ENCODE measurements at regions not wholly inside any gene's neighbourhood (a gene's known extent, or its start where the extent isn't known, plus 50 kb on each side); places are given as distances from the start of the nearest gene placed in this dataset.
"Not testable (repeated sequence)": the region's sequence is repeated elsewhere in the genome, so short reads cannot be mapped to it uniquely, and the experiment has no call there.

GRCh38 chr12:7555752-7556151, 52.2 kb upstream of the CD163 start:
- intact Hi-C loops (cut with DNase I; ENCODE audit: low total_unique reads), result no loop called here
- no peak for DNase-seq
- Histone ChIP-seq H3K27ac (peak overlapping the region in 6 of 8 donors; percentile 35 to 85 (median 72)), H3K4me1 (peaks cover 0 to 10% (median 3%) of the 10 kb centered on the region in 6 donors), H3K27me3 (replicated peaks in 1 of 7) (peaks cover 0 to 5% (median 0%) of the 10 kb centered on the region in 7 donors), H3K9me3 (peaks cover 0 to 9% (median 4%) of the 10 kb centered on the region in 8 donors), H3K36me3 (no peaks in the 10 kb centered on the region), H3K4me3 (no peak overlapping the region)
- 13 to 19% (median 17%) methylated on average over 3 of the region's 3 CpGs for WGBS, 5 donors
- TF ChIP-seq, protein P1, sequence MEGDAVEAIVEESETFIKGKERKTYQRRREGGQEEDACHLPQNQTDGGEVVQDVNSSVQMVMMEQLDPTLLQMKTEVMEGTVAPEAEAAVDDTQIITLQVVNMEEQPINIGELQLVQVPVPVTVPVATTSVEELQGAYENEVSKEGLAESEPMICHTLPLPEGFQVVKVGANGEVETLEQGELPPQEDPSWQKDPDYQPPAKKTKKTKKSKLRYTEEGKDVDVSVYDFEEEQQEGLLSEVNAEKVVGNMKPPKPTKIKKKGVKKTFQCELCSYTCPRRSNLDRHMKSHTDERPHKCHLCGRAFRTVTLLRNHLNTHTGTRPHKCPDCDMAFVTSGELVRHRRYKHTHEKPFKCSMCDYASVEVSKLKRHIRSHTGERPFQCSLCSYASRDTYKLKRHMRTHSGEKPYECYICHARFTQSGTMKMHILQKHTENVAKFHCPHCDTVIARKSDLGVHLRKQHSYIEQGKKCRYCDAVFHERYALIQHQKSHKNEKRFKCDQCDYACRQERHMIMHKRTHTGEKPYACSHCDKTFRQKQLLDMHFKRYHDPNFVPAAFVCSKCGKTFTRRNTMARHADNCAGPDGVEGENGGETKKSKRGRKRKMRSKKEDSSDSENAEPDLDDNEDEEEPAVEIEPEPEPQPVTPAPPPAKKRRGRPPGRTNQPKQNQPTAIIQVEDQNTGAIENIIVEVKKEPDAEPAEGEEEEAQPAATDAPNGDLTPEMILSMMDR (IDR thresholded peaks at IDR 0.05 in 8 of 11, conservative IDR thresholded peaks at IDR 0.05 in 3 of 11), result no peak
- TF ChIP-seq POLR2AphosphoS5 (IDR thresholded peaks at IDR 0.05), result peak in 1 of 3 donors; percentile 16
- no peak for TF ChIP-seq POLR2A (IDR thresholded peaks at IDR 0.05)

- H3K4me3 ChIP-seq; H3K36me3 ChIP-seq; H3K27me3 ChIP-seq (replicated peaks in 1 of 7); DNase-seq; intact Hi-C loops (cut with DNase I; ENCODE audit: low total_unique reads): not testable (repeated sequence)
- Histone ChIP-seq H3K4me1 (peaks cover 0 to 10% (median 3%) of the 10 kb centered on the region in 6 donors), H3K27ac (peak overlapping the region in 4 of 8 donors; percentile 64 to 85 (median 80)), H3K9me3 (peaks cover 0 to 18% (median 12%) of the 10 kb centered on the region in 8 donors)
- 86 to 93% (median 89%) methylated on average over 6 of the region's 6 CpGs for WGBS, 5 donors
These were observed 51.3 kb upstream of the CD163 start for GRCh38 chr12:7554831-7555230.

Measured in spleen (tissue), 11 donors.